HEK293 (cell line): ENCODE measurements at regions not wholly inside any gene's neighbourhood (a gene's known extent, or its start where the extent isn't known, plus 50 kb on each side); places are given as distances from the start of the nearest gene placed in this dataset.
A peak's percentile ranks its signal among the peaks of the same experiment; 100 is the strongest.

Experiments used
- CTCF ChIA-PET: fragments of 350-600 bp; formaldehyde crosslinking; extraction: SDS; loops from one replicate; lab custom pipeline; 2021; ENCODE audit warnings: antibody characterized with exemption; lab: Yijun Ruan, JAX
- POLR2A ChIA-PET: fragments of 300-600 bp; formaldehyde crosslinking; extraction: SDS; loops from one replicate; lab custom pipeline; 2020; ENCODE audit warnings: antibody characterized with exemption, inconsistent platforms; lab: Yijun Ruan, JAX
- H3K27ac ChIP-seq: fragments of 200-500 bp; sonication (Bioruptor generic); 2 replicates; pipeline ENCODE4 v1.5.1; 2014; ENCODE audit warnings: low read depth, low read length, control low read depth, inconsistent platforms; ENCODE audit errors: extremely low read depth
- H3K36me3 ChIP-seq, 2 experiments: fragments of 200-500 bp in 1 of 2; sonication (Bioruptor generic) in 1 of 2; 1 replicate in 1 of 2; 2 replicates in 1 of 2; pipeline ENCODE4 v1.5.1; 2014 to 2017; ENCODE audit warnings: inconsistent platforms in 2 of 2, low read length in 2 of 2; ENCODE audit not compliant: control insufficient read depth in 2 of 2, insufficient read depth in 1 of 2
- H3K4me1 ChIP-seq: fragments of 200-500 bp; sonication (Bioruptor generic); 2 replicates; pipeline ENCODE4 v1.5.1; 2014; ENCODE audit warnings: mild to moderate bottlenecking, low read length, inconsistent platforms; ENCODE audit not compliant: control insufficient read depth, insufficient read depth
- H3K4me3 ChIP-seq: 2 replicates; pipeline ENCODE4 v1.5.1; 2011; ENCODE audit warnings: low read depth, mild to moderate bottlenecking, control low read depth, low read length, moderate library complexity
- H3K9me3 ChIP-seq: fragments of 200-500 bp; sonication (Bioruptor generic); 2 replicates; pipeline ENCODE4 v1.5.1; 2014; ENCODE audit warnings: low read depth, low read length, inconsistent platforms; ENCODE audit not compliant: control insufficient read depth, insufficient read depth
- FEZF1 ChIP-seq: fragments of 450-650 bp; formaldehyde crosslinking; IDR thresholded peaks from 2 replicates; pipeline ENCODE4 v1.5.1; 2016; ENCODE audit warnings: missing biosample characterization, missing genetic modification characterization
- SETDB1 ChIP-seq: IDR thresholded peaks from one replicate; pipeline ENCODE4 v1.6.1; 2017; ENCODE audit warnings: mild to moderate bottlenecking, low read length, moderate library complexity, mixed read lengths; ENCODE audit not compliant: insufficient read length
- SP7 ChIP-seq: fragments of 450-650 bp; formaldehyde crosslinking; IDR thresholded peaks from 2 replicates; pipeline ENCODE4 v1.5.1; 2016; ENCODE audit warnings: missing biosample characterization, missing genetic modification characterization
- TSHZ1 ChIP-seq: fragments of 450-650 bp; formaldehyde crosslinking; IDR thresholded peaks from 2 replicates; pipeline ENCODE4 v1.5.1; 2016; ENCODE audit warnings: missing biosample characterization, missing genetic modification characterization, borderline replicate concordance
- ZBTB20 ChIP-seq: fragments of 450-650 bp; formaldehyde crosslinking; IDR thresholded peaks from 2 replicates; pipeline ENCODE4 v1.5.1; 2016; ENCODE audit warnings: missing biosample characterization, missing genetic modification characterization
- ZBTB21 ChIP-seq: fragments of 450-650 bp; formaldehyde crosslinking; IDR thresholded peaks from 2 replicates; pipeline ENCODE4 v1.5.1; 2017; ENCODE audit warnings: missing biosample characterization, missing genetic modification characterization
- ZBTB44 ChIP-seq: fragments of 450-650 bp; IDR thresholded peaks from 2 replicates; pipeline ENCODE4 v1.5.1; 2018; ENCODE audit warnings: missing biosample characterization, mild to moderate bottlenecking, missing genetic modification characterization
- ZNF239 ChIP-seq: fragments of 450-650 bp; formaldehyde crosslinking; IDR thresholded peaks from 2 replicates; pipeline ENCODE4 v1.5.1; 2016; ENCODE audit warnings: missing biosample characterization, missing genetic modification characterization
- ZNF24 ChIP-seq: fragments of 450-650 bp; formaldehyde crosslinking; IDR thresholded peaks from 2 replicates; pipeline ENCODE4 v1.5.1; 2016; ENCODE audit warnings: missing biosample characterization, missing genetic modification characterization
- ZNF416 ChIP-seq: fragments of 450-650 bp; formaldehyde crosslinking; IDR thresholded peaks from 2 replicates; pipeline ENCODE4 v1.5.1; 2016; ENCODE audit warnings: missing biosample characterization, missing genetic modification characterization
- ZNF530 ChIP-seq: fragments of 450-650 bp; formaldehyde crosslinking; IDR thresholded peaks from 2 replicates; pipeline ENCODE4 v1.5.1; 2016; ENCODE audit warnings: low read depth, missing biosample characterization, missing genetic modification characterization
- ZNF561 ChIP-seq: fragments of 450-650 bp; IDR thresholded peaks from 2 replicates; pipeline ENCODE4 v1.5.1; 2018; ENCODE audit warnings: missing biosample characterization, missing genetic modification characterization, borderline replicate concordance
- ZNF654 ChIP-seq: fragments of 450-650 bp; formaldehyde crosslinking; IDR thresholded peaks from 2 replicates; pipeline ENCODE4 v1.5.1; 2016; ENCODE audit warnings: low read depth, missing biosample characterization, missing genetic modification characterization
- ZSCAN5A ChIP-seq: fragments of 450-650 bp; formaldehyde crosslinking; IDR thresholded peaks from 2 replicates; pipeline ENCODE4 v1.5.1; 2016; ENCODE audit warnings: missing biosample characterization, missing genetic modification characterization

GRCh38 chr16:85412911-85413520 is 200.1 kb upstream of the GSE1 start:
- CTCF ChIA-PET = no interaction called here
- POLR2A ChIA-PET = no interaction called here
- Histone ChIP-seq H3K9me3 (no peaks in the 10 kb centered on the region), H3K36me3 (no peaks in the 10 kb centered on the region), H3K27ac (no peak overlapping the region), H3K4me1 (no peaks in the 10 kb centered on the region), H3K4me3 (no peak overlapping the region)
- no peak for TF ChIP-seq ZNF416

GRCh38 chr16:85413691-85414663 is 199.1 kb upstream of the GSE1 start:
- POLR2A ChIA-PET = no interaction called here

GRCh38 chr16:85415196-85416090 is 197.7 kb upstream of the GSE1 start:
- H3K36me3 ChIP-seq = no peaks in the 10 kb centered on the region
- no peak overlapping the region for H3K4me3 ChIP-seq
- no peak overlapping the region for H3K27ac ChIP-seq
- no peaks in the 10 kb centered on the region for H3K4me1 ChIP-seq
- peak; percentile 66 for TF ChIP-seq ZNF24
- TF ChIP-seq ZBTB44 (tag by site-specific recombination) = no peak
- TF ChIP-seq SP7 = peak; percentile 84
- peak; percentile 54; the same call in 1 of the 2 replicates for TF ChIP-seq ZBTB20 (tag by site-specific recombination)
- peak; percentile 17; the same call in 1 of the 2 replicates for TF ChIP-seq ZNF561 (tag by site-specific recombination)
- TF ChIP-seq ZNF530 (tag by site-specific recombination) = no peak
- TF ChIP-seq ZBTB21 (tag by site-specific recombination) = no peak
- no peak for TF ChIP-seq TSHZ1 (tag by site-specific recombination)
- TF ChIP-seq FEZF1 = peak; percentile 63
- TF ChIP-seq, all 188 proteins: peak for 5
- ChIA-PET POLR2A (no interaction called here), CTCF (interaction anchor here (0.6 to 1.2 kb wide), 23 partner anchors 11 to 300 kb away, joined by 3 to 12 read pairs (median 4); no protein-coding TSS in a partner anchor)
- no peaks in the 10 kb centered on the region for H3K9me3 ChIP-seq

More at GRCh38 chr16:85413691-85414663, 199.1 kb upstream of the GSE1 start:
- Histone ChIP-seq H3K4me3 (no peak overlapping the region), H3K36me3 (no peaks in the 10 kb centered on the region), H3K4me1 (no peaks in the 10 kb centered on the region), H3K27ac (no peak overlapping the region), H3K9me3 (no peaks in the 10 kb centered on the region)
- CTCF ChIA-PET = interaction anchor here (0.6 to 0.7 kb wide), 2 partner anchors 202 to 264 kb away, joined by 3 read pairs; no protein-coding TSS in a partner anchor
- TF ChIP-seq ZNF654 (no peak), ZSCAN5A (tag by site-specific recombination) (0 out of 2 replicates have a peak, but pooled peaks have one; percentile 36), ZNF239 (no peak), SETDB1 (peak; percentile 41)
